GM21381 (cell line): ENCODE measurements at regions not wholly inside any gene's neighbourhood (a gene's known extent, or its start where the extent isn't known, plus 50 kb on each side); places are given as distances from the start of the nearest gene placed in this dataset.
"Not testable (repeated sequence)": the region's sequence is repeated elsewhere in the genome, so short reads cannot be mapped to it uniquely, and the experiment has no call there.

ENCODE experiments used
- ATAC-seq: cut with Tn5 transposase; IDR thresholded peaks from one replicate; pipeline ENCODE4 v1.9.1; 2021; ENCODE audit warnings: mild to moderate bottlenecking, moderate library complexity; ENCODE audit not compliant: unreplicated experiment

DNA sequence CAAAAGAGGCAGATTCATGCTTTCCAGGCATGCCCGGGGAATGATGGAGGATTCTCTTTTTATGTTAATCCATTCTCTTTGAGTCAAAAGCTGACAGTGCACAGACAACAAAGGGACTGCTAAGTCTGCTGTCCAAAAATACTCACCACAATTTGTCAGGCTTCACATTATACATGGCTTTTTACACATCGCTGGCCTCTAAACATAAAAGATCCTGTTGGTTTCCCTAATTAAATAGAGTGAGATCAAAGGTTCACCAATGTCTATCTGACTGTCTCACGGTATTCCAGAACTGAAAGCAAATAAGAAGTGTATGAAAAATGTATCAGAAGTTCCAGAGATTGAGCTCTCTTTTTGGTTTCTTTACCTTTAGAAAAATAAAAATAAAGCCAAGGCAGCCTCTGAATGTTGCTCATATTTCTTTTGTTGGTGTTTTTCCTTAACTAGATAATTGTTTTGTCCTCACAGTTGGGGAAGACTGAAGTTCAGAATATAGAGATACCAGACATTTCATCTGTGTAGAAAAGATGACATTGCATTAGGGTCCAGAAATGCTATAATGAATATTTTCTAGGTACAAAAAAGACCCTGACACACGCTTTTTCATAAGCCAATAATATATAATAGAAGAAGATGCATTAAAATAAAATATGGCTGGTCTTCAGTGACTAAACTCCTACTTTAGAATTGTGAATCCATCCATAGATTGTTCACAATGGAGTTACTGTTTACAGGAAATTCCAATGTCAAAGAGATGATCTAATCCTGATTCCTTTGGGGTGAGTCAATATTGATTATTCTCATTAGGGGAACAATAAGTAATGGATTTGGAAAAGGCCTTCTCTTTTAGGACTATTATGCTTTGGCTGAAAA lies 688.2 kb upstream of the CDH6 start:
- no peak for ATAC-seq

GRCh38 chr5:30502277-30502676 lies 691.2 kb upstream of the CDH6 start:
- ATAC-seq = no peak

DNA sequence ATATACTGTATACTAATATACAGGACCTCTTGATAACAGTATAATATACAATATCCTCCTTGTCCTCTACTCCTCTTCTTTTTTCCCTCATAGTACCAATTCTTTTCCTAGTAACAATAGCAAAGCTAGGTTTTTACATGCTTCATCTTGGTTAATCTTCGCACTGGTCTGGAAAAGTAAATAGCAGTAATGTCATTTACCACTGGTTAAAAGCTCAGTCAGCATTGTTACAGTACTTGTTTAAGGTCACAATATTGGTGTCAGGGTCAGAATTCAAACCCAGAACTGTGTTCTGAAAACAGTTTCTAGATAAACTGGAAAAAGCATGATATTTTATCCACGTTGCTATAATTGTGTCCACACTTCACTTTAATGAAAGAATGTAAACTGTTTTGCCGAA lies 692.4 kb upstream of the CDH6 start:
- ATAC-seq = no peak

- ATAC-seq = no peak
Measured at GRCh38 chr5:30500513-30500912, 693.0 kb upstream of the CDH6 start.

GRCh38 chr5:30499402-30499801 lies 694.1 kb upstream of the CDH6 start:
- ATAC-seq = no peak

DNA sequence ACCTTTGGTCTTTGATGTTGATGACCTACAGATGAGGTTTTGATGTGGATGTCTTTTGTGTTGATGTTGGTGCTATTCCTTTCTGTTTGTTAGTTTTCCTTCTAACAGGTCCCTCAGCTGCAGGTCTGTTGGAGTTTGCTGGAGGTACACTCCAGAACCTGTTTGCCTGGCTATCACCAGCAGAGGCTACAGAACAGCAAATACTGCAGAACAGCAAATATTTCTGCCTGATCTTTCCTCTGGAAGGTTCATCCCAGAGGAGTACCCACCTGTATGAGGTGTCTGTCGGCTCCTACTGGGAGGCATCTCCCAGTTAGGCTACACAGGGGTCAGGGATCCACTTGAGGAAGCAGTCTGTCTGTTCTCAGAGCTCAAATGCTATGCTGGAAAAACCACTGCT lies 694.5 kb upstream of the CDH6 start:
- no peak for ATAC-seq

GRCh38 chr5:30498509-30498908 lies 695.0 kb upstream of the CDH6 start:
- ATAC-seq = not testable (repeated sequence)

GRCh38 chr5:30494113-30494512 lies 699.4 kb upstream of the CDH6 start:
- not testable (repeated sequence) for ATAC-seq

DNA sequence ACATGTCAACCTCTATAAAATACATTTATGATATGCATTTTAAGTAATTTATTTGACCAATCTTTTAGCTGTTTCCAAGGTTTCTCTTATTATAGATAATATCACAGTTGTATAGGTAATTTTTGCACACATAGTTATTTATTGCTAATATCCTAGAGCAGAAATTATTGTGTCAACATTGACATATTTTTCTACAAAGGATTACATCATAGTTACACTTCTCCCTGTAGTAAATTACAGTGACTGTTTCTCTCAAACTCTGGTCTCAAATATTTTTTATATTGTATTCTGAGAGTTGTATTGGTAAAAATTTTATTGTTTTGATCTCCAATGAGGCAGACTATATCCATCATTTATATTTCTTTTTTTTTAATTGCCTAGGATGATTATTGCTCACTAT lies 714.4 kb upstream of the CDH6 start:
- ATAC-seq = no peak

- ATAC-seq = no peak
Measured at GRCh38 chr5:30475429-30475828, 718.1 kb upstream of the CDH6 start.

DNA sequence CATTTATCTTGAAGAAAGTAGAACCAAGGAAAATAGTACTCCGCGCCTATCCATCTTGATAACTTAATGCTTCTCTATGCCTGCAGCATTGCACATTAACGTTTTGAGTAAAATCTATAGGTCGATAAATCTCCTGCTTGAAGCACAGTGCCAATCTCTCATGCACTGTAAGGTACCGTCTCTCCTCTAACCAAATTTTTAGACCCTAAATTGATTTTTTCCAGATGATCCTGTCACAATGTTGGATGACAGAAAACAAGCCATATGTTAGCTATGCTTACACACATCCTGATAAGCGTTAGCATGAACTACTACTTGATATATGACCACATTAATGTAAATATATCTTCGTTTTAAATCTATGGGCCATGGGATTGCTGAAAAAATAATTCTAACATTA lies 723.8 kb upstream of the CDH6 start:
- ATAC-seq = no peak

DNA sequence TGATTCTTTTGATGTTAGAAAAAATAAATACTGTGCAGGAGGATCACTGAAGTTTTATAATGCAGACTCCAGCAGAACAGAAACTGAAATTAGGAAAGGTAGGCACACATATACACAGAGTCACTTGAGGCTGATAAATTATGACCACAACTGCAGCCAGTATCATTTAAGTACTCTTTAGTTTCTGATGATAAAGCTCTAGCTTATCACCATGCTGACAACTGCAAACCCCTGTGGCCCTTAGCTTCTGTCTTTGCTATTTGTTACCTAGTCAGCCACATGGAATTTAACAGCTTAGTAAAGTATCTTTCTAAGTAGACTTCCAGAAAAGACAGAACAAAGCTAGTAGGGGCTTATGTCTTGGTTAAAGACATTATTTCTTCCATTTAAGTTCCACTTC lies 734.8 kb upstream of the CDH6 start:
- ATAC-seq = no peak

DNA sequence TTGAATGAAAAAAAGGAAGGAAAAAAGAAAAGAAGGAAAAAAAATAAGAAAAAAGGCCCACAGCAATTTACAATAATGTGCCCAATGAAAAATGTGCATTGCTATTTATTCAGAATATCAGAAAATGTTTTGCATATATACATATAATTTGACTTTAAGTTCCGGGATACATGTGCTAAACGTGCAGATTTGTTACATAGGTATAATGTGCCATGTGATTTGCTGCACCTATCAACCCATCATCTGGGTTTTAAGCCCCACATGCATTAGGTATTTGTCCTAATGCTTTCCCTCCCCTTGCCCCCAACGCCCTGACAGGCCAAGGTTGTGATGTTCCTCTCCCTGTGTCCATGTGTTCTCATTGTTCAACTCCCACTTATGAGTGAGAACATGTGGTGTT lies 738.0 kb upstream of the CDH6 start:
- not testable (repeated sequence) for ATAC-seq

DNA sequence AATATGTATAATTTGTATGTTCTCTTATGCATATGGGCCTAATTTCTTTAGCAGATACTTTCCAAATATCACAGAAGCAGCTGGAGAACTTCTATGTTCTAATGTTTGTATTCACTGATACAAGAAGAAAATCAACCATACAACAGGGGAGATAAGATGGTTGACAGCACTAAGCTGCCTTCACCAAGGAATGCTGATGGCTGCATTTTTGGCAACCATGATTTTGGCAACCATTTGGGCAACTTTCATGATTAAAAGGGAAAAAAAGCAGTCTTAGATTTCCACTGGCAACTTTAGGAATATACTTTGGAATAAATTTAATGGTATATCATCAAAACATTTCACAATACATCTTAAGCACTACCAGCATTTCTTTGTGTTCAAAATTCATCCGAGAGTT lies 740.3 kb upstream of the CDH6 start:
- ATAC-seq = no peak

GRCh38 chr5:30450153-30450552 lies 743.3 kb upstream of the CDH6 start:
- no peak for ATAC-seq

DNA sequence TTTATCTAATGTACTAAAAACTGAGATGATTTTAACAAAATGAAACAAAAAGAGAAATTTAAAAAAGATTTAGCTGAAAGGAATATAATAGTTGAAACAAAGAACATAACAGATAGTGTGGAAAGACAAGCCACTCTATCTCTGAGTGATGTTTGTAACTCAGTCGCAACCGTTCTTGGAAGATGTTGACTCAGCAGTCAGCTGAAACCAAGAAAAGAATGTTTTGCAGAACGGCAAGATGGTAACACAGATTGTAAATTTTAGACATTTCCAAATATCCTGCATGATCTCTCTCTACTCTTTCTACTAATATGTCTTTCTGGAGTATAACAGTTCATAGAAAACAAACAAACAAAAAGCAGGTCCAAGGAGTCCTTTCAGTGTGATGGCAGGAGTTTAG lies 746.1 kb upstream of the CDH6 start:
- no peak for ATAC-seq

DNA sequence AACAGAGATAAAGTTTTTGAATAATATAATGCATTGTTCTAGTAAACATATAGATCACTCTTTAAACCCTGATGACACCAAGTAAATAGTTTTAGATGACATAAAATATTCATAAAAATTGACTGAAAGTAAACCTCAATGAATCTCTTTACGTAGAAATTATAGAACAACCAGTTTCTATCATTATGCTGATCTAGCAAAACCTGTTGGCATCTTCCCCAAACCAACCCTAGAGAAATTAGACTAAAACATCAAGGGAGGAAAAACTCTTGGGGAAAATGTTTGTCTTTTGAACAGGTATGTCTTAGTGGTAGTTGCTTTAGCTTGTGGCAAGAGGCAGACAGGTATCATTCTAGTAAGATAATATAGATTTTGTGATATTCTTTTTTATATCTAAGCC lies 747.0 kb upstream of the CDH6 start:
- no peak for ATAC-seq

GRCh38 chr5:30438785-30439184 lies 754.7 kb upstream of the CDH6 start:
- no peak for ATAC-seq

DNA sequence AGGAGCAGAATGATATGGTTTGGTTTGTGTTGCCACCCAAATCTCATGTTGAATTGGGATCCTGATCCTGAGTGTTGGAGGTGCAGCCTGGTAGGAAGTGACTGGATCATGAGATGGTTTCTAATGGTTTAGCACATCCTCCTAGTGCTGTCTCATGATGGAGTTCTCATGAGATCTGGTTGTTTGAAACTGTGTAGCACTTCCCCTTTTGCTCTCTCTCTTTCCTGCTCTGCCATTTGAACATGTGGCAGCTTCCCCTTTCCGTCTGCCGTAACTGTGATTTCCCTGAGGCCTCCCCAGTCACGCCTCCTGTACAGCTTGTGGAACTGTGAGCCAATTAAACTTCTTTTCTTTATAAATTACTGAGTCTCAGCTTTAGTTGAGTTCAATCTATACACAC lies 756.8 kb upstream of the CDH6 start:
- no peak for ATAC-seq

DNA sequence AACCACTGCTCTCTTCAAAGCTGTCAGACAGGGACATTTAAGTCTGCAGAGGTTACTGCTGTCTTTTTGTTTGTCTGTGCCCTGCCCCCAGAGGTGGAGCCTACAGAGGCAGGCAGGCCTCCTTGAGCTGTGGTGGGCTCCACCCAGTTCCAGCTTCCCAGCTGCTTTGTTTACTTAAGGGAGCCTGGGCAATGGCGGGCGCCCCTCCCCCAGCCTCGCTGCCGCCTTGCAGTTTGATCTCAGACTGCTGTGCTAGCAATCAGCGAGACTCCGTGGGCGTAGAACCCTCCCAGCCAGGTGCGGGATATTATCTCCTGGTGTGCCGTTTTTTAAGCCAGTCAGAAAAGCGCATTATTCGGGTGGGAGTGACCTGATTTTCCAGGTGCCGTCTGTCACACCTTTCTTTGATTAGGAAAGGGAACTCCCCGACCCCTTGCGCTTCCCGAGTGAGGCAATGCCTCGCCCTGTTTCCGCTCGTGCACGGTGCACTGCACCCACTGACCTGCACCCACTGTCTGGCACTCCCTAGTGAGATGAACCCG lies 764.5 kb upstream of the CDH6 start:
- not testable (repeated sequence) for ATAC-seq

- ATAC-seq = no peak
Measured at GRCh38 chr5:30414078-30414477, 779.4 kb upstream of the CDH6 start.

GRCh38 chr5:30413540-30413939 lies 779.9 kb upstream of the CDH6 start:
- ATAC-seq = no peak

GRCh38 chr5:30405821-30406220 lies 787.7 kb upstream of the CDH6 start:
- no peak for ATAC-seq
